ENCODE measurements at regions not wholly inside any gene's neighbourhood (a gene's known extent, or its start where the extent isn't known, plus 50 kb on each side); places are given as distances from the start of the nearest gene placed in this dataset.

DNA sequence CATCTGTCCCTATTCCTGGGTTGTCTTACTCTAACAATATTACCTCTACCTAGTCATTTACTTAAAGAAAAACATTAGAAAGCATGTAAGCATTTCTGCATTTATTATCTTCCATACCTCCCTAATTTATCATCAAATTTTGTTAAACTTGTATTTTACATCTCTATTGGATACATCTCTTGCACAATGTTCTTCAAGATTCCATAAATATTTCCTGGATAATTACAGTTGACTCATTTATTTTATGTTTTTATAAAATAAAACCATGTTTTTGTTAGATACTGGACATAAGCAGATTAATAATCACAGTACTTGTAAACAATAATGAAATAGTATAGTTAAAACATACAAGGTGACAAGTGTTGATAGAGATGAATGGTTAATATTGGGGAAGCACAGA is 209.0 kb downstream of the TMTC3 start:
- TF ChIP-seq, protein P1, sequence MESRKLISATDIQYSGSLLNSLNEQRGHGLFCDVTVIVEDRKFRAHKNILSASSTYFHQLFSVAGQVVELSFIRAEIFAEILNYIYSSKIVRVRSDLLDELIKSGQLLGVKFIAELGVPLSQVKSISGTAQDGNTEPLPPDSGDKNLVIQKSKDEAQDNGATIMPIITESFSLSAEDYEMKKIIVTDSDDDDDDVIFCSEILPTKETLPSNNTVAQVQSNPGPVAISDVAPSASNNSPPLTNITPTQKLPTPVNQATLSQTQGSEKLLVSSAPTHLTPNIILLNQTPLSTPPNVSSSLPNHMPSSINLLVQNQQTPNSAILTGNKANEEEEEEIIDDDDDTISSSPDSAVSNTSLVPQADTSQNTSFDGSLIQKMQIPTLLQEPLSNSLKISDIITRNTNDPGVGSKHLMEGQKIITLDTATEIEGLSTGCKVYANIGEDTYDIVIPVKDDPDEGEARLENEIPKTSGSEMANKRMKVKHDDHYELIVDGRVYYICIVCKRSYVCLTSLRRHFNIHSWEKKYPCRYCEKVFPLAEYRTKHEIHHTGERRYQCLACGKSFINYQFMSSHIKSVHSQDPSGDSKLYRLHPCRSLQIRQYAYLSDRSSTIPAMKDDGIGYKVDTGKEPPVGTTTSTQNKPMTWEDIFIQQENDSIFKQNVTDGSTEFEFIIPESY (CRISPR knock-in tag; IDR thresholded peaks at IDR 0.05), result no peak
- TF ChIP-seq SP1 (IDR thresholded peaks at IDR 0.05), result no peak
- no peak for TF ChIP-seq SP1 (CRISPR knock-in tag; IDR thresholded peaks at IDR 0.05)
- no peak for TF ChIP-seq REXO4 (CRISPR knock-in tag; IDR thresholded peaks at IDR 0.05; ENCODE audit: borderline replicate concordance)
- no peak for TF ChIP-seq TP53 (CRISPR knock-in tag; conservative IDR thresholded peaks at IDR 0.05)
- TF ChIP-seq, protein P2, sequence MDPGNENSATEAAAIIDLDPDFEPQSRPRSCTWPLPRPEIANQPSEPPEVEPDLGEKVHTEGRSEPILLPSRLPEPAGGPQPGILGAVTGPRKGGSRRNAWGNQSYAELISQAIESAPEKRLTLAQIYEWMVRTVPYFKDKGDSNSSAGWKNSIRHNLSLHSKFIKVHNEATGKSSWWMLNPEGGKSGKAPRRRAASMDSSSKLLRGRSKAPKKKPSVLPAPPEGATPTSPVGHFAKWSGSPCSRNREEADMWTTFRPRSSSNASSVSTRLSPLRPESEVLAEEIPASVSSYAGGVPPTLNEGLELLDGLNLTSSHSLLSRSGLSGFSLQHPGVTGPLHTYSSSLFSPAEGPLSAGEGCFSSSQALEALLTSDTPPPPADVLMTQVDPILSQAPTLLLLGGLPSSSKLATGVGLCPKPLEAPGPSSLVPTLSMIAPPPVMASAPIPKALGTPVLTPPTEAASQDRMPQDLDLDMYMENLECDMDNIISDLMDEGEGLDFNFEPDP (CRISPR knock-in tag; conservative IDR thresholded peaks at IDR 0.05), result no peak
- TF ChIP-seq, protein P3, sequence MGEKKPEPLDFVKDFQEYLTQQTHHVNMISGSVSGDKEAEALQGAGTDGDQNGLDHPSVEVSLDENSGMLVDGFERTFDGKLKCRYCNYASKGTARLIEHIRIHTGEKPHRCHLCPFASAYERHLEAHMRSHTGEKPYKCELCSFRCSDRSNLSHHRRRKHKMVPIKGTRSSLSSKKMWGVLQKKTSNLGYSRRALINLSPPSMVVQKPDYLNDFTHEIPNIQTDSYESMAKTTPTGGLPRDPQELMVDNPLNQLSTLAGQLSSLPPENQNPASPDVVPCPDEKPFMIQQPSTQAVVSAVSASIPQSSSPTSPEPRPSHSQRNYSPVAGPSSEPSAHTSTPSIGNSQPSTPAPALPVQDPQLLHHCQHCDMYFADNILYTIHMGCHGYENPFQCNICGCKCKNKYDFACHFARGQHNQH (CRISPR knock-in tag; IDR thresholded peaks at IDR 0.05), result no peak
- TF ChIP-seq, protein P4, sequence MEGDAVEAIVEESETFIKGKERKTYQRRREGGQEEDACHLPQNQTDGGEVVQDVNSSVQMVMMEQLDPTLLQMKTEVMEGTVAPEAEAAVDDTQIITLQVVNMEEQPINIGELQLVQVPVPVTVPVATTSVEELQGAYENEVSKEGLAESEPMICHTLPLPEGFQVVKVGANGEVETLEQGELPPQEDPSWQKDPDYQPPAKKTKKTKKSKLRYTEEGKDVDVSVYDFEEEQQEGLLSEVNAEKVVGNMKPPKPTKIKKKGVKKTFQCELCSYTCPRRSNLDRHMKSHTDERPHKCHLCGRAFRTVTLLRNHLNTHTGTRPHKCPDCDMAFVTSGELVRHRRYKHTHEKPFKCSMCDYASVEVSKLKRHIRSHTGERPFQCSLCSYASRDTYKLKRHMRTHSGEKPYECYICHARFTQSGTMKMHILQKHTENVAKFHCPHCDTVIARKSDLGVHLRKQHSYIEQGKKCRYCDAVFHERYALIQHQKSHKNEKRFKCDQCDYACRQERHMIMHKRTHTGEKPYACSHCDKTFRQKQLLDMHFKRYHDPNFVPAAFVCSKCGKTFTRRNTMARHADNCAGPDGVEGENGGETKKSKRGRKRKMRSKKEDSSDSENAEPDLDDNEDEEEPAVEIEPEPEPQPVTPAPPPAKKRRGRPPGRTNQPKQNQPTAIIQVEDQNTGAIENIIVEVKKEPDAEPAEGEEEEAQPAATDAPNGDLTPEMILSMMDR (CRISPR knock-in tag; IDR thresholded peaks at IDR 0.05), result no peak
